PC-3 (cell line): ENCODE measurements at regions not wholly inside any gene's neighbourhood (a gene's known extent, or its start where the extent isn't known, plus 50 kb on each side); places are given as distances from the start of the nearest gene placed in this dataset.

Experiments
- ATAC-seq: fragments of 200-7000 bp; cut with Tn5 transposase; 2 replicates; pipeline ENCODE4 v1.9.1; 2020; ENCODE audit warnings: mild to moderate bottlenecking, moderate library complexity
- BruUV-seq: library from RNA; stranded (reverse); fragments of 400-500 nt; replicated peaks from 2 replicates; lab custom pipeline; 2021; lab: Mats Ljungman, UMichigan
- CTCF ChIA-PET: fragments of 300-600 bp; sonication (Branson Sonifier 250); formaldehyde crosslinking; loops from one replicate; lab custom pipeline; 2022; ENCODE audit warnings: antibody characterized with exemption; lab: Charles Lee
- POLR2A ChIA-PET: fragments of 300-600 bp; sonication (Branson Sonifier 250); formaldehyde crosslinking; loops from one replicate; lab custom pipeline; 2022; ENCODE audit warnings: antibody characterized with exemption; ENCODE audit not compliant: unreplicated experiment; lab: Charles Lee
- DNase-seq: peaks from one replicate; pipeline ENCODE4 v3.0.0-alpha.2; 2015
- H2AFZ ChIP-seq: fragments of 300-600 bp; sonication (generic); 2 replicates; pipeline ENCODE4 v1.6.0; 2016; ENCODE audit warnings: antibody characterized with exemption, low read length
- H3F3A ChIP-seq: fragments of 300-600 bp; sonication (generic); one replicate; pipeline ENCODE4 v1.6.0; 2017; ENCODE audit warnings: antibody characterized with exemption, low read length, control low read depth, mild to moderate bottlenecking; ENCODE audit not compliant: unreplicated experiment
- H3K27ac ChIP-seq: fragments of 300-600 bp; sonication (generic); 2 replicates; pipeline ENCODE4 v1.5.1; 2016; ENCODE audit warnings: mild to moderate bottlenecking, low read length
- H3K27me3 ChIP-seq: fragments of 300-600 bp; sonication (generic); 2 replicates; pipeline ENCODE4 v1.6.1; 2016; ENCODE audit warnings: low read length, mixed read lengths
- H3K36me3 ChIP-seq: fragments of 300-600 bp; sonication (generic); 2 replicates; pipeline ENCODE4 v1.6.1; 2016; ENCODE audit warnings: low read depth, mixed run types, low read length, mixed read lengths
- H3K4me1 ChIP-seq: fragments of 300-600 bp; sonication (generic); 2 replicates; pipeline ENCODE4 v1.5.1; 2016; ENCODE audit warnings: low read length; ENCODE audit not compliant: insufficient read depth
- H3K4me2 ChIP-seq: fragments of 300-600 bp; sonication (generic); 2 replicates; pipeline ENCODE4 v1.6.0; 2016; ENCODE audit warnings: low read length
- H3K4me3 ChIP-seq: fragments of 300-600 bp; sonication (generic); 2 replicates; pipeline ENCODE4 v1.5.1; 2016; ENCODE audit warnings: mild to moderate bottlenecking, low read length, mixed read lengths
- H3K79me2 ChIP-seq: fragments of 300-600 bp; sonication (generic); 2 replicates; pipeline ENCODE4 v1.6.1; 2017; ENCODE audit warnings: low read length, mixed read lengths
- H3K9ac ChIP-seq: fragments of 300-600 bp; sonication (generic); 2 replicates; pipeline ENCODE4 v1.6.0; 2016; ENCODE audit warnings: mild to moderate bottlenecking, low read length
- H3K9me2 ChIP-seq: fragments of 300-600 bp; sonication (generic); replicated peaks from 2 replicates; pipeline ENCODE4 v1.6.1; 2016; ENCODE audit warnings: mixed run types, low read length, mixed read lengths
- H3K9me3 ChIP-seq: fragments of 300-600 bp; sonication (generic); 2 replicates; pipeline ENCODE4 v1.6.1; 2016; ENCODE audit warnings: low read length, mixed read lengths
- H4K20me1 ChIP-seq: fragments of 300-600 bp; sonication (generic); 2 replicates; pipeline ENCODE4 v1.6.1; 2016; ENCODE audit warnings: low read length, mixed read lengths
- EZH2 ChIP-seq: fragments of 300-600 bp; sonication (generic); IDR thresholded peaks from one replicate; pipeline ENCODE4 v1.6.1; 2017; ENCODE audit warnings: antibody characterized with exemption, mild to moderate bottlenecking, low read length; ENCODE audit not compliant: unreplicated experiment
- EZH2phosphoT487 ChIP-seq: fragments of 300-600 bp; sonication (generic); IDR thresholded peaks from 2 replicates; pipeline ENCODE4 v1.6.1; 2018; ENCODE audit warnings: mild to moderate bottlenecking, antibody characterized with exemption, low read length, borderline replicate concordance
- intact Hi-C: fragments of 100-400 bp; cut with micrococcal nuclease; formaldehyde crosslinking; loops from 2 replicates; pipeline ENCODE4 v1.9.0; 2023
- TF ChIP-seq, protein P1 (sequence below): fragments of 300-600 bp; sonication (generic); conservative IDR thresholded peaks from 2 replicates; pipeline ENCODE4 v1.5.1; 2017; ENCODE audit warnings: antibody characterized with exemption, low read depth, mild to moderate bottlenecking, low read length

DNA sequence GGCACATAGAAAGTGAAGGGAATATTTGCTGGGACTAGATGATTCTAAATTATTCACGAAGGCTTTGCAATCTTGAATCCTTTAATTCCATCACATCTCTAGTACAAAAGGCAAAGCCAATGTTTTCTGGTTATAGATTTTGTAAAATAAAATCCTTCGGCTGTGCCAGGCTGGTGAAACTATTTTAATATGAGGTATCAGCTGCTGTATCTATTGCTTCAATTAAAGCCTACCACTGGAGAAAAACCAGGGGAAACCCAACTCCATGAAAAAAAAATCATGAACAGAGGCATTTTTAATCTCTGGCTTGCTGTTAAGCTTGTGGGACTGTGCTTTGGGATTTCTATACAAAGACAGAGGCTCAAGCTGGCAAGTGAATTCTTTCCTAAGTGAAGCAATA, 271.8 kb downstream of the QKI start:
- Histone ChIP-seq H3K27ac (no peak overlapping the region), H3K4me2 (no peak overlapping the region), H3F3A (no peaks in the 10 kb centered on the region), H3K36me3 (no peaks in the 10 kb centered on the region), H3K9me3 (no peaks in the 10 kb centered on the region), H3K4me3 (no peak overlapping the region), H4K20me1 (no peaks in the 10 kb centered on the region), H3K27me3 (peaks cover 34% of the 10 kb centered on the region), H3K9ac (no peak overlapping the region), H3K9me2 (no peaks in the 10 kb centered on the region), H3K4me1 (no peaks in the 10 kb centered on the region), H2AFZ (no peak overlapping the region), H3K79me2 (no peaks in the 10 kb centered on the region)
- BruUV-seq: no TSS peak
- CTCF ChIA-PET: no interaction called here
- TF ChIP-seq, protein P1, sequence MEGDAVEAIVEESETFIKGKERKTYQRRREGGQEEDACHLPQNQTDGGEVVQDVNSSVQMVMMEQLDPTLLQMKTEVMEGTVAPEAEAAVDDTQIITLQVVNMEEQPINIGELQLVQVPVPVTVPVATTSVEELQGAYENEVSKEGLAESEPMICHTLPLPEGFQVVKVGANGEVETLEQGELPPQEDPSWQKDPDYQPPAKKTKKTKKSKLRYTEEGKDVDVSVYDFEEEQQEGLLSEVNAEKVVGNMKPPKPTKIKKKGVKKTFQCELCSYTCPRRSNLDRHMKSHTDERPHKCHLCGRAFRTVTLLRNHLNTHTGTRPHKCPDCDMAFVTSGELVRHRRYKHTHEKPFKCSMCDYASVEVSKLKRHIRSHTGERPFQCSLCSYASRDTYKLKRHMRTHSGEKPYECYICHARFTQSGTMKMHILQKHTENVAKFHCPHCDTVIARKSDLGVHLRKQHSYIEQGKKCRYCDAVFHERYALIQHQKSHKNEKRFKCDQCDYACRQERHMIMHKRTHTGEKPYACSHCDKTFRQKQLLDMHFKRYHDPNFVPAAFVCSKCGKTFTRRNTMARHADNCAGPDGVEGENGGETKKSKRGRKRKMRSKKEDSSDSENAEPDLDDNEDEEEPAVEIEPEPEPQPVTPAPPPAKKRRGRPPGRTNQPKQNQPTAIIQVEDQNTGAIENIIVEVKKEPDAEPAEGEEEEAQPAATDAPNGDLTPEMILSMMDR: no peak
- no peak for TF ChIP-seq EZH2phosphoT487
- no peak for TF ChIP-seq EZH2
- POLR2A ChIA-PET: no interaction called here
- no peak for DNase-seq
- ATAC-seq: no peak
- intact Hi-C loops: no loop called here

DNA sequence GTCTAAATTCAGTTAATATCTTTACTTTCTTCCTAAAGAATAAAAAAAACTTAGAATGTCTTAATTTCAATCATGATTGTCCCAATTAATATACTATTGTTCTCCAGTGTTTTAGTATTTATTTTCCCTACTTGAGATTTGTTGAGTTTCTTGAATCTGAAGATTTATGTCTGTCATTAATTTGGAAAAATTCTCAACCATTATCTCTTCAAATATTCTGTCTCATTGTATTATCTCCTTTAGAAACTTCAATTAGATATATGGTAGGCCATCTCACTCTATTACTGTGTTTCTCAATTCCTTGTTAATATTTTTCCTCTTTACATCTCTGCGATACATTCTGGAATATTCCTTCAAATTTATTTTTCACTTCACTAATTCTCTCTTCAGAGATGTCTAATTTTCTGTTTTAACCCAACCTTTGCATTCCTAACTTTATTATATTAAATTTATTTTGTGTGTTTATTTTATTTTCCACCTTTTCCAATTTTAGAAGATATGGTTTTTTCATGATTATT, 268.6 kb downstream of the QKI start:
- Histone ChIP-seq H3K9ac (no peak overlapping the region), H3F3A (no peaks in the 10 kb centered on the region), H3K9me3 (no peaks in the 10 kb centered on the region), H2AFZ (no peak overlapping the region), H3K36me3 (no peaks in the 10 kb centered on the region), H3K9me2 (no peaks in the 10 kb centered on the region), H3K79me2 (no peaks in the 10 kb centered on the region), H3K4me1 (no peaks in the 10 kb centered on the region), H4K20me1 (no peaks in the 10 kb centered on the region), H3K4me3 (no peak overlapping the region), H3K27ac (no peak overlapping the region), H3K4me2 (no peak overlapping the region), H3K27me3 (peaks cover 25% of the 10 kb centered on the region)
- no TSS peak for BruUV-seq
- DNase-seq (no peak), ATAC-seq (no peak)
- intact Hi-C loops: no loop called here
- ChIA-PET POLR2A (no interaction called here), CTCF (no interaction called here)
- TF ChIP-seq EZH2phosphoT487 (no peak), EZH2 (no peak)
- TF ChIP-seq, protein P1: no peak

DNA sequence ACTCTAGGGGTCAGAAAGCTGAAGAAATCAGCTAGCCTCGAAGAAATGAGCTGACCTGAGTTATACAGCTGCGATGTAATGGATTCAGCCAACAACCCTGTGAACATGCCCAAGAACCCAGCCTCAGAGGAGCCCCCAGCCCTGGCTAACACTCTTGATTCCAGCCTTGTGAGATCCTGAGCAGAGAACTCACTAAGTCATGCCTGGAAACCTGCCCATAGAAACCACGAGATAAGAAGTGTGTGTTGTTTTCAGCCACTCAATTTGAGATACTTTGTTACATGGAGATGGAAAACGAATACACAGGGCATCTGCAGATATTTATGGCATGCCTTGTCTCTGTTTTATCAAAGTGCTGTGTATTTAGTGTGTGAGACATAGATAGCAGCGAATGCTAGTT, 265.2 kb downstream of the QKI start:
- DNase-seq: no peak
- H3F3A ChIP-seq: no peaks in the 10 kb centered on the region
- no peaks in the 10 kb centered on the region for H3K9me3 ChIP-seq
- no peak for ATAC-seq
- no peak overlapping the region for H2AFZ ChIP-seq
- H3K27me3 ChIP-seq: no peaks in the 10 kb centered on the region
- no peaks in the 10 kb centered on the region for H3K79me2 ChIP-seq
- ChIA-PET POLR2A (no interaction called here), CTCF (no interaction called here)
- H3K4me2 ChIP-seq: no peak overlapping the region
- no peaks in the 10 kb centered on the region for H3K36me3 ChIP-seq
- H3K4me3 ChIP-seq: no peak overlapping the region
- H3K4me1 ChIP-seq: no peaks in the 10 kb centered on the region
- BruUV-seq: no TSS peak
- no peaks in the 10 kb centered on the region for H4K20me1 ChIP-seq
- no peak overlapping the region for H3K9ac ChIP-seq
- H3K9me2 ChIP-seq: no peaks in the 10 kb centered on the region
- intact Hi-C loops: no loop called here
- TF ChIP-seq EZH2phosphoT487: no peak
- TF ChIP-seq, protein P1: no peak
- TF ChIP-seq EZH2: no peak
- no peak overlapping the region for H3K27ac ChIP-seq
